ENCODE measurements at regions not wholly inside any gene's neighbourhood (a gene's known extent, or its start where the extent isn't known, plus 50 kb on each side); places are given as distances from the start of the nearest gene placed in this dataset.

GRCh38 chr2:6290217-6291015 is 575.3 kb downstream of the CMPK2 start:
- DNase-seq (ENCODE audit: low spot score): no peak

- DNase-seq (ENCODE audit: low spot score): no peak
Observed at GRCh38 chr2:6294791-6295190, 570.9 kb downstream of the CMPK2 start.

DNA sequence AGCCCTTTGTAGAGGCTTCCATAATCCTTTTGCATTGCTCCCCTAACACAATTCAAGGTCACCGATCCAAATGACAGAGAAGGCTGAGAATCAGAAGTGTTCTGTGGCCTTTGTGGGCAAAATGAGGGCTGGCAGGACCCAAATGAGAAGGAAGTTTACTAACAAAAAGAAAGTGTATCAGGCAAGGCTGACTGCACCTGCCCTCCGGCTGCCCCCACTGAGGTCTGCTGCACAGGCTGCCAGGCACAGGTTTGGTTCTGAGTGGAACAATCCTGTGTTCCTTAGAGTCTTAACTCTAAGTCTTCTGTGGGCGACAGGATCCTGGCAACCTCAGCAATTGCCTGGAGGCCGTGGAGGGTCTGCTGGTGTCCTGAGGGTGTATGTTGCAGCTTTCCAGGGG is 568.5 kb downstream of the CMPK2 start:
- DNase-seq (ENCODE audit: low spot score): no peak

- DNase-seq (ENCODE audit: low spot score): no peak
Observed at GRCh38 chr2:6301426-6301825, 564.3 kb downstream of the CMPK2 start.

GRCh38 chr2:6308986-6309385 is 556.7 kb downstream of the CMPK2 start:
- DNase-seq (ENCODE audit: low spot score): no peak

GRCh38 chr2:6309415-6310255 is 556.1 kb downstream of the CMPK2 start:
- DNase-seq (ENCODE audit: low spot score): no peak

GRCh38 chr2:6310256-6311215 is 555.2 kb downstream of the CMPK2 start:
- no peak for DNase-seq (ENCODE audit: low spot score)

GRCh38 chr2:6312367-6312766 is 553.3 kb downstream of the CMPK2 start:
- no peak for DNase-seq (ENCODE audit: low spot score)

DNA sequence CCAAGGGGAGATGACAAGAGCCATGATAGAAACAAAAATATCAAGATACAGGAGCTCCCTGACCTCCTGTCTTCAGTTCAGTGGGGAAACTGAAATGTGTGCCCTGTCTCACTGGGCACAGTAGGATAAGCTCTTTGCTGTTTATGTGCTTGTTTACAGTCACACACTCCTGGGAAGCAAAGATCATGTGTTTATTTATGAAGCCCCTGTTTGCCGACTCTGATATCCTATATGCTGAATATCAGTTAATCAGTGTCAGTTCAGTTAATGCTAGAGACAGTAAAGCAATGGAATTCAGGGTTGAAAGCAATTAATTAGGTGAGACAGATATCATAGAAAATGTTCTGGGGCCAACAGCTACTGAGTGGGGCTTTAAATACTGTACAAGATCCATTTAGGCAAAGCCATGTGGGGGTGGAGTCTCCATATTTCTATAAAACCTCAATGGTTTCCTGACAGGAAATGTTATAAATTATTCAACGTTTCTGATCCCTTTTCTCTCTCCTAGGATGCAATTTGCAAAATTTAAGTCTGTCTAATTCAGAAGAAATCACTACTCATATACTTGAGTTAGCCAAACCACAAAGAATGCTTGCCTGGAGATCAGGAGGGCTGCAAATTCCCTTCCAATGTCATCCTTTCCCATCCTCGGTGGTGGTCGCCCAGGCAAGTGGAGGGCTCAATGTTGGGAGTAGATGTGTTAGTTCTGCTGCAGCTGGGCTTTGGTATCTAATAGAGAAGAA is 551.3 kb downstream of the CMPK2 start:
- DNase-seq (ENCODE audit: low spot score): no peak

DNA sequence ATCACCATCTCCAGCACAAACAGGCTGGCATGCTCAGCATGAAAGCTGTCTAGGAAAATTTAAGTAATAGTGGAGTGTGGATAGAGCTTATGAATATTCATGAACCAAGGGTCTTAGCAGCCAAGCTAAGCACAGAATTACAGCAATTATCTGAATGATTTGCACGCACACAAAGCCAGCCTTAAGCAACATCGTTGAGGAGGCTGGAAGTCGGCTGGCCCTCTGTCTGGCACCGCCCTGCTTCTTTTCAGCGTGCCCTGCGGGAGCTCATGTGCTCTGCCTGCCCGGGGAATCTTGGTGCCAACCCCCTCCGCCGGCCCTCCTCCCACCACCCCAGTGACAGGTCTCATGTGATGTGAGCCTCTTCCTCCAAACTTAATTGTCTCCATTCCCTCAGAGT is 540.1 kb downstream of the CMPK2 start:
- no peak for DNase-seq (ENCODE audit: low spot score)

DNA sequence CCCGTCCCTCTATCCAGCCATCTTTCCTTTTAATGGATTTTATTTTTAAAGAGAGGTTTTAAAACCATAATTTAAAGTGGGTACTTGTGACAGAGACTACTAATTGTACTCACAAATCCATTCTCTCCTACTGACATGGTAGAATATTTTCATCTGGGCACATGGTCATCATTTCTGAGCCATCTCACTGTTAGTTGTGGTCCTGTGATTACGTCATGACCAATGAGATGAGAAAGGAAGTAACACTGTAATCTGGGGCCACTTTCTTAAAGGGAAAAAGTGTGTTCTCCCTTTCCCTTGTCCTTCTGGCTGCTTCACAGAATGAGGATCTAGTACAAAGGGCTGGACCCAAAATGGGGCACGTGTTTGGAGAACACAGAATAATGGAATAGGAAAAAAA is 538.7 kb downstream of the CMPK2 start:
- DNase-seq (ENCODE audit: low spot score): no peak

DNA sequence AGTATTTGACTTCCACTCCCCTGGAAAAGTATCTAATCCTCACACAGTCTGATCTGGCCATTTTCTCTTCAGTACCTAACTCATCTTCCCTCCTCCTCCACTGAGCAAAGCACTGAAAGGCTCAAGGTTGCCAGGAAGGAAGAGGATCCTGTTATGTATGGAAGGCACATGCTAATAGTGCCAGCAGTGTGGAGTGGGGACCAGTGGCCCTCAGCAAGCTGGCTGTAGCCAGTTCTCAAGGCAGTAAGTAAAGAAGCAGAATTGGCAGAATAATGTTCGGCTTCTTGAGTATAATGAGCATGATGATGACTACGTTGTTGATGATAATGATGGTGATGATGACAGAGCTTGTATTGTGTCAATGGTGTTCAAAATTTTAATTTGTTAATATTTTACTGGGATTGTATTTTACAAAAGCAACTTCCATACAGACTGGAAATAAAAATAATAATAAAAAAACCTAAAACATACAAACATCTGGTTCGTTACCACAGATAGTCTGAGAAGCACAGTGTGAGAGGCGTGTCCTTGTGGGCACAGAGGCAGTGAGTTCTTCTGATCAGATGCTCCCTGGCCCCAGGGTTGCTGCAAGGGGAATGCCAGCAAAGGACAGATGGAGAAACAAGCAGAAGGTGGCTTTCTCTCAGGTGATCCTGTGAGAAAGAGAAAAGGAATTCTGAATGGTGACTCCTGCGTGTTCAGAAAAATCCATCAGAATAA is 528.8 kb downstream of the CMPK2 start:
- no peak for DNase-seq (ENCODE audit: low spot score)

GRCh38 chr2:6337472-6337820 is 528.3 kb downstream of the CMPK2 start:
- DNase-seq (ENCODE audit: low spot score): no peak

DNA sequence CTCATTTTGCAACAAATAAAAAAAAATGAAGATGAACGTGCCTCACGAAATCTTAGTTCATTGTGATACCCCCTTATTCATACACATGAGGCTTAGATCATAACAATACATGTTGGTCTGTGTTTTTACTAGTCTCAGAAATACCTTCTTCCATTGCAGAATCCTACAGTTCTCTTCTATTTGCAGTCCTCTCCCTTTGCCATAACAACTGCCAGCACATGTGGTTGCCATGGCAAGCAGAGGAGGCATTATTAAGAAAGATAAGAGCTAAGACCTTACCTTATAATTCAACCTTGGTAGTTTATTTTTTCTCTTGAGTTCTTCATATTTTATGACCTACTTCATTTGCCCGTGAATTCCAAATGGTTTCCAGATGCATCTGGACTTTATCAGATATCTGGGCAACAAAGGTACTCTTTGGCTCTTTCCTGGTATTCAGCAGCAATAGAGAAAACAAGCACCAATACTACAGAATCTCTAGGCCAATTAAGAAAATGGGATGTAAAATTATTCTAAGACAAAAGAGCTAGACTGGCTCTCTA is 524.0 kb downstream of the CMPK2 start:
- DNase-seq (ENCODE audit: low spot score): no peak

DNA sequence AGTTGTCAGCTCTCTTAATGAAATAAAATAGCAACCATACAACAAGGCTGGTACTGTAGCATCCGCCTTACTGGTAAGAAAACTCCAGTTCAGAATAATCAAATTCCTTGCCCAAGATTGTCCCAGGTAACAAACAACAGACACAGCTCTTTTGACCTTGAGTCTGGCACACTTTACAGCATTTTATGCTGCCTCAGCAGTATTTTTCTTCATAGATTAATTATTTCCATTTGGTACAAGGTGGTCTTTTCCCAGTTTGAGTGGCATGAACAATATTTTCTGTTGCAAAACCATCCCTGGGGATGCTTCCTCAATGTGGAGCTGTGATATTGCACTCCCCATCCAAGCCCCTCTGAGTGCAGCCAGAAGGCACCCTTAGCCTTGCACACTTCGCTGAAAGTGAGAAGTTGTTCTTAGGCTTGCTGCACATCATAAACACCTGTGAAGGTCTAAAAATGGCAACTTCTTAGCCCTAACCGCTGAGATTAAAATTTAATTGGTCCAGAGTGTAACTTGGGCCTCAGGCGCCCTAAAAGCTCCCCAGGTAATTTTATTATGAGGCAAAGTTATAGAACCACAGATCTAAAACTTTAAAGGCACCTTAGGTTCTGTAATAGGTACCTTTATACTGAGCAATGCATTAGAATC is 523.3 kb downstream of the CMPK2 start:
- DNase-seq (ENCODE audit: low spot score): no peak

GRCh38 chr2:6343076-6343475 is 522.6 kb downstream of the CMPK2 start:
- DNase-seq (ENCODE audit: low spot score): no peak

- no peak for DNase-seq (ENCODE audit: low spot score)
Observed at GRCh38 chr2:6352247-6352646, 513.5 kb downstream of the CMPK2 start.

GRCh38 chr2:6352906-6353515 is 512.7 kb downstream of the CMPK2 start:
- no peak for DNase-seq (ENCODE audit: low spot score)

DNA sequence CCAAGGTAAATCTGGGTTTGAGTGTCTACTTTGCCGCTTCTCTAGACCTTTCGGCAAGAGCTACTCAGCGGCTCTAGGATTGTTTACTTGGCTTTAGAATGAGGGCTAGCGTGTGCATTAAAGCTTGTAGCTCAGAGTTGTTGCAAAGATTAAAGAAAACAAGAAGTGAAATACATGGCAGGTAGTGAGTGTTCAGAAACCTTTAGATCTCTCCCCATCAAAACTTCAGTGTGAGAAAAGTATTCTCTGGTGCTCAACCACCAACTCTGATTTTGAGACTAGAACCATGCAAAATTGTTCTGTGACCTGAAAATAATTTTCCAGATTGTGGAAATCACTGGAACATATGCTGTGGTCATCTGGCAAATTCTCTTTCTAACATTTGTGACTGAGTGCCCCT is 512.0 kb downstream of the CMPK2 start:
- DNase-seq (ENCODE audit: low spot score): no peak

- no peak for DNase-seq (ENCODE audit: low spot score)
Observed at GRCh38 chr2:6354546-6354945, 511.2 kb downstream of the CMPK2 start.

All from hematopoietic multipotent progenitor cell treated with erythropoietin and hydrocortisone succinate and interleukin-3 and kit ligand, for 15 days (in vitro differentiated cells).